Ascending aorta (tissue), 2 donors: ENCODE measurements at regions not wholly inside any gene's neighbourhood (a gene's known extent, or its start where the extent isn't known, plus 50 kb on each side); places are given as distances from the start of the nearest gene placed in this dataset.

Experiments used
- DNase-seq, 2 donors: peaks; one replicate each; pipeline ENCODE4 v3.0.0-alpha.2; 2019; ENCODE audit warnings: low spot score in 2 of 2
- H3K27ac ChIP-seq, 2 donors: fragments of 200-600 bp; sonication (generic); one replicate each; pipeline ENCODE4 v1.5.1; 2016 to 2017; ENCODE audit warnings: mild to moderate bottlenecking in 1 of 2
- H3K27me3 ChIP-seq: fragments of 200-600 bp; sonication (generic); one replicate; pipeline ENCODE4 v1.5.1; 2017
- H3K36me3 ChIP-seq, 2 donors: fragments of 200-600 bp; sonication (generic); one replicate each; pipeline ENCODE4 v1.5.1; 2016
- H3K4me1 ChIP-seq, 2 donors: fragments of 200-600 bp; sonication (generic); one replicate each; pipeline ENCODE4 v1.5.1; 2016 to 2017; ENCODE audit warnings: mild to moderate bottlenecking in 1 of 2
- H3K4me3 ChIP-seq, 2 donors: fragments of 200-600 bp; sonication (generic); one replicate each; pipeline ENCODE4 v1.5.1; 2016 to 2017; ENCODE audit warnings: mild to moderate bottlenecking in 1 of 2
- H3K9me3 ChIP-seq, 2 donors: fragments of 200-600 bp; sonication (generic); one replicate each; pipeline ENCODE4 v1.5.1; 2016
- CTCF ChIP-seq, 3 experiments: fragments of 200-600 bp in 2 of 3; fragments of 450-650 bp in 1 of 3; sonication (generic) in 2 of 3; IDR thresholded peaks; one replicate each; pipeline ENCODE4 v1.5.1; 2016 to 2019; ENCODE audit warnings: antibody characterized with exemption in 3 of 3, mild to moderate bottlenecking in 1 of 3, moderate library complexity in 1 of 3
- intact Hi-C: fragments of 100-400 bp; cut with DNase I; formaldehyde crosslinking; loops from one replicate; pipeline ENCODE4 v1.15.1; 2023

DNA sequence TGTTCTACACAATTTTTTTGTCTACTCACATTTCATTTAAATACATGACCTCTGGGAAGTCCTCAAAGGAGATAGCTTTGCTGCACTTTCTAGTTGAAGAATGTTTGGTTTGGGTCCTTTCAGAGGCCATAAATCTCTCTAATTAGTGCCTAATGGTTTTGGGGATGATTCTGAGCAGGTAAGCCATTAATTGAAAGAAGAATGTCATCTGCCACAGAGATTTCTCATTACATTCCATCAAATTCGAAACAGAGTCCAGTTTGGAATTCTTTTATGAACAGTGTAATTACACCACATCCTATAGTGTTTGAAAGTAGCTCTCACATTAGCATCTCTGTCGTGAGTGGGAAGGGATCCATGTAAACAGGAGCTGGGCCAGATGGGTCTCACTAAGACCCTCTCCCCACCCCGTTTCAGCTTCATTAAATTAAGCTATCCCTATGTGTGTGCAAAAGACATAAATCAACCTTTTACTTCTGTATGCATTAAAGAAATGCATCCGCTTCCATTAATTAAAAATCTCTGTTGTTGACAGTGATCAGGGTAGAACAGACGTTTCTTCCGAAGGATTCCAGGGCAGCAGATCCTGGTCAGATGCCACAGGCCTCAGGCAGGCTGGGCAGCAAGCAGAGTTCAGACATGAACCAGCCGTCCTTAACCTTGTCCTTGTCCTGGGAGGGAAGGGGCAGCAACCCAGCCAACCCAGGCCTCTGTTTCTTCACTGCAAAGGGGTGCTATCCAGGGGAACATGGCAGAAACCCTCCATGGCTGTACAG is 99.8 kb upstream of the MAP1B start:
- H3K4me3 ChIP-seq, result no peak overlapping the region
- no peak for DNase-seq
- H3K4me1 ChIP-seq, result no peaks in the 10 kb centered on the region
- no peaks in the 10 kb centered on the region for H3K36me3 ChIP-seq
- no peaks in the 10 kb centered on the region for H3K9me3 ChIP-seq
- no peak for TF ChIP-seq CTCF (IDR thresholded peaks at IDR 0.05)
- no peak overlapping the region for H3K27ac ChIP-seq
- intact Hi-C loops, result no loop called here
- no peaks in the 10 kb centered on the region for H3K27me3 ChIP-seq

- no peak for DNase-seq
- no peak overlapping the region for H3K4me3 ChIP-seq
- no peak for TF ChIP-seq CTCF (IDR thresholded peaks at IDR 0.05)
- no peak overlapping the region for H3K27ac ChIP-seq
- no peaks in the 10 kb centered on the region for H3K9me3 ChIP-seq
- no peaks in the 10 kb centered on the region for H3K36me3 ChIP-seq
- no peaks in the 10 kb centered on the region for H3K4me1 ChIP-seq
- H3K27me3 ChIP-seq, result no peaks in the 10 kb centered on the region
- intact Hi-C loops, result no loop called here
Measured at GRCh38 chr5:72009280-72009679, 98.0 kb upstream of the MAP1B start.

GRCh38 chr5:72010430-72010829 is 96.8 kb upstream of the MAP1B start:
- H3K4me1 ChIP-seq, result peaks cover 0 to 2% of the 10 kb centered on the region in 2 donors

DNA sequence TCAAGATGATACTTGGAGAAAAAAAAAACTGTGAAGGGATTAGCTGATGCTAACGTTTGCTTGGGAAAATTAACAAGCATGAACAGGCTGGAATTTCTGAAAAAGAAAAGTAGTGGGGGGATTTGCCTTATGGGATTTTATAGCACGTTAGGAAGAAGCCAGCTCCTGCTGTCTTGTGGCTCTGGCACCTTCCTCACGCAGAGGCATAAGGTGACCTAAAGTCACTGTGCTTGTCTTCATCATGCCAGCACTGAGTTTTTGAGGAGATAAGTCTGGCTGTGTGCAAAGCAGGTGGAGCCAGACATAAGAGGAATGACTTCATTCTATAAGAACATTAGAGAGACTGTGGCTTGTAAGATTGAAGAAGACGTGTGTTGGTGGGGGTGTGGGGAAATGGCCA is 94.4 kb upstream of the MAP1B start:
- peaks cover 0 to 2% of the 10 kb centered on the region in 2 donors for H3K4me1 ChIP-seq
- no peaks in the 10 kb centered on the region for H3K9me3 ChIP-seq
- no peaks in the 10 kb centered on the region for H3K27me3 ChIP-seq
- no peak overlapping the region for H3K4me3 ChIP-seq
- no peaks in the 10 kb centered on the region for H3K36me3 ChIP-seq
- TF ChIP-seq CTCF (IDR thresholded peaks at IDR 0.05), result no peak
- intact Hi-C loops, result no loop called here
- no peak overlapping the region for H3K27ac ChIP-seq
- DNase-seq, result no peak

More at GRCh38 chr5:72010430-72010829, 96.8 kb upstream of the MAP1B start:
- Histone ChIP-seq H3K36me3 (no peaks in the 10 kb centered on the region), H3K27ac (no peak overlapping the region), H3K9me3 (no peaks in the 10 kb centered on the region), H3K27me3 (no peaks in the 10 kb centered on the region), H3K4me3 (no peak overlapping the region)
- intact Hi-C loops, result no loop called here
- TF ChIP-seq CTCF (IDR thresholded peaks at IDR 0.05), result no peak
- DNase-seq, result no peak

DNA sequence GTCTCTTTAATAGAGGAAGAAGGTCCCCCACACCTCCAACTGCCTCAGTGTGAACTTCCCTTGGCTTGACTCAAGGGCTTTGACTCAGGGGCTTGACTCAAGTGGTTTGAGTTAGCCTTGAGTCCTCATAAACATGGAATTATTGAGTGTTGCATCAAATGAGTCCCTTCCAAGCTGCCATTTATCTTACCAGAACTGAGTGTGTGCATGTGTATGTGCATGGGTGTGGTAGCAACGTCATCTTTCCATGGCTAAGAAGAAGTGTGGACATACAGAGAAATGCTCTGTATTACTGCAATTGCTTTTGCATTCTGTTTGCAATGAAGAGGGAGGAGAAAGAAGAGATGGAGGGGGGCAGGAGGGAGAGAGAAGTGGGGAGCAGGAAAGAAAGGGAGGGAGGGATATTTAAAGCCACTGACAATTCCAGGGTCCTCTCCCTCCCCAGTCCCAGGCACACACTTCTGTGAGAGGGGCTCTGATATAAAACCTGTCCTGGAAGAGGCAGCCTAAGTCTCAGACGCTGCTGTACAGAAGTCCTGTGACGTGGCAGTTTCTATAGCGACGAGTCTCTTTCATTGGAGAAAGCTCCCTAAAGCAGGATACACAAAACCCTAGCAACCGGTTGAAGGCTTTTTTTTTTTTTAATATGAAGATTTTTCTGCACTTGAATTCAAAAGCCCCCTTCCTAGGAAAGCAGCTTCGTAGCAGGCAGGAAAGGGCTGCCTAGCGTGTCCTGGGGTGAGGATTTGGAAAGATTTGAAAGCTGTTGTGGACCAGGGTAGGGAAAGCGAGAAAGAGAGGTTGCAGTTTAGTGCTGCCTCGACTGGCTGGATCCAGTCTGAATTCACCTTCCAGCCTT is 93.3 kb upstream of the MAP1B start:
- H3K27ac ChIP-seq, result no peak overlapping the region
- TF ChIP-seq CTCF (IDR thresholded peaks at IDR 0.05), result no peak
- H3K4me3 ChIP-seq, result no peak overlapping the region
- H3K27me3 ChIP-seq, result no peaks in the 10 kb centered on the region
- H3K9me3 ChIP-seq, result peaks cover 0 to 5% of the 10 kb centered on the region in 2 donors
- H3K36me3 ChIP-seq, result no peaks in the 10 kb centered on the region
- DNase-seq, result no peak
- H3K4me1 ChIP-seq, result peaks cover 0 to 2% of the 10 kb centered on the region in 2 donors
- intact Hi-C loops, result no loop called here
